ENCODE measurements at regions not wholly inside any gene's neighbourhood (a gene's known extent, or its start where the extent isn't known, plus 50 kb on each side); places are given as distances from the start of the nearest gene placed in this dataset.

DNA sequence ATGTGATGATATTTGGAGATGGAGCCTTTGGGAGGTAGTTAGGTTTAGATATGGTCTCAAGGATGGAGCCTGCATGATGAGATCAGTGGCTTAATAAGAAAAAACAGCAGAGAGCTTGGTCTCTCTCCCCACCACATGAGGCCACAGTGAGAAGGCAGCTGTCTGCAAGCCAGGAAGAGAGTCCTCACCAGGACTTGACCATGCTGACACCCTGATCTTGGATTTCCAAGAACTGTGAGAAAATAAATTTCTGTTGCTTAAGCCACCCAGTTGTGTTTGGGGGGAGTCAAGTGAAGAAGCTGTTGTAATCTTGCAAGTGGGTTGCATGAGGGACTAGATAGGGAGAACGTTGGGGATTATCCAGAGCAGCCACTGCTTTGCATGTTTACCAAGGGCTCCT lies 62.3 kb upstream of the TNFAIP8L3 start:
- TF ChIP-seq, protein P1, sequence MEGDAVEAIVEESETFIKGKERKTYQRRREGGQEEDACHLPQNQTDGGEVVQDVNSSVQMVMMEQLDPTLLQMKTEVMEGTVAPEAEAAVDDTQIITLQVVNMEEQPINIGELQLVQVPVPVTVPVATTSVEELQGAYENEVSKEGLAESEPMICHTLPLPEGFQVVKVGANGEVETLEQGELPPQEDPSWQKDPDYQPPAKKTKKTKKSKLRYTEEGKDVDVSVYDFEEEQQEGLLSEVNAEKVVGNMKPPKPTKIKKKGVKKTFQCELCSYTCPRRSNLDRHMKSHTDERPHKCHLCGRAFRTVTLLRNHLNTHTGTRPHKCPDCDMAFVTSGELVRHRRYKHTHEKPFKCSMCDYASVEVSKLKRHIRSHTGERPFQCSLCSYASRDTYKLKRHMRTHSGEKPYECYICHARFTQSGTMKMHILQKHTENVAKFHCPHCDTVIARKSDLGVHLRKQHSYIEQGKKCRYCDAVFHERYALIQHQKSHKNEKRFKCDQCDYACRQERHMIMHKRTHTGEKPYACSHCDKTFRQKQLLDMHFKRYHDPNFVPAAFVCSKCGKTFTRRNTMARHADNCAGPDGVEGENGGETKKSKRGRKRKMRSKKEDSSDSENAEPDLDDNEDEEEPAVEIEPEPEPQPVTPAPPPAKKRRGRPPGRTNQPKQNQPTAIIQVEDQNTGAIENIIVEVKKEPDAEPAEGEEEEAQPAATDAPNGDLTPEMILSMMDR (IDR thresholded peaks at IDR 0.05): no peak
- TF ChIP-seq RAD21 (IDR thresholded peaks at IDR 0.05; ENCODE audit: low read length): no peak
- TF ChIP-seq SMC3 (IDR thresholded peaks at IDR 0.05; ENCODE audit: low read depth, low read length): no peak
- 27% methylated on average over 1 of the region's 1 CpG for WGBS (ENCODE audit: low lambda C conversion rate)
- ChIA-PET POLR2A (no interaction called here), CTCF (interaction anchor here (0.6 kb wide), 2 partner anchors 61 to 134 kb away, joined by 3 to 4 read pairs; no protein-coding TSS in a partner anchor)
- Histone ChIP-seq H3K27me3 (ENCODE audit: insufficient read depth) (peaks cover 13% of the 10 kb centered on the region; the same call in 1 of the 2 replicates), H3K79me2 (ENCODE audit: insufficient read depth) (no peaks in the 10 kb centered on the region), H3K9ac (no peak overlapping the region), H3K36me3 (replicated peaks in 1 of 2; ENCODE audit: control insufficient read depth in 1 of 2, insufficient read depth in 2 of 2, low read length in 1 of 2) (no peaks in the 10 kb centered on the region), H3K4me1 (ENCODE audit: control insufficient read depth in 1 of 2, insufficient read depth in 2 of 2, low read depth in 1 of 2, low read length in 1 of 2) (no peaks in the 10 kb centered on the region), H3K9me2 (no peaks in the 10 kb centered on the region), H3K9me3 (no peaks in the 10 kb centered on the region), H4K20me1 (ENCODE audit: insufficient read depth) (no peaks in the 10 kb centered on the region), H3K27ac (ENCODE audit: low read depth in 2 of 2, low read length in 1 of 2) (no peak overlapping the region), H3F3A (replicated peaks; ENCODE audit: insufficient read depth) (no peaks in the 10 kb centered on the region), H2AFZ (ENCODE audit: low read depth) (no peak overlapping the region), H3K4me2 (no peak overlapping the region), H3K4me3 (ENCODE audit: low read depth in 2 of 2, low read length in 1 of 2) (no peak overlapping the region)
- DNase-seq: no peak

DNA sequence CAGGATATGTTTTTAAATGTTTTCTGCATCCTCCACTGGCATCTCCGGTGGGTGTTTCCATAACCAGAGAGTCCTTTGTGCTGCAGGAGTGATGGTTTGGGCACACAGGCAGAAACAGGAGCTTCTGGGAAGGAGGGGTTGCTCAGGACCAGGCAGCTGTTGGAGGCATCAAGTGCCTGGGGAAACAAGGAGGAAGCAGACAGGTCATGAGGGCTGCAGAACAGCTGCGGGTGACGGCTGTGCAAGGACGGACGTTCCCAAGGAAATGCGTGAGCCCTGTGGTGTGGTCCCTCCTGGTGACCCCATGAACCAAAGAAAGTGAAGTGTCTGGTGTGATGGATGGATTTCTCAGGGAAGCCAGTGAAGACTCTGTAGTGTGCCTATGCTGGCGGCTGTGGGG lies 61.2 kb upstream of the TNFAIP8L3 start:
- Histone ChIP-seq H3K36me3 (replicated peaks in 1 of 2; ENCODE audit: control insufficient read depth in 1 of 2, insufficient read depth in 2 of 2, low read length in 1 of 2) (no peaks in the 10 kb centered on the region), H3K9me2 (no peaks in the 10 kb centered on the region), H4K20me1 (ENCODE audit: insufficient read depth) (no peaks in the 10 kb centered on the region), H3K27ac (ENCODE audit: low read depth in 2 of 2, low read length in 1 of 2) (no peak overlapping the region), H3K4me3 (ENCODE audit: low read depth in 2 of 2, low read length in 1 of 2) (no peak overlapping the region), H2AFZ (ENCODE audit: low read depth) (no peak overlapping the region), H3K9me3 (no peaks in the 10 kb centered on the region), H3K27me3 (ENCODE audit: insufficient read depth) (peaks cover 13% of the 10 kb centered on the region; the same call in 1 of the 2 replicates), H3K79me2 (ENCODE audit: insufficient read depth) (no peaks in the 10 kb centered on the region), H3F3A (replicated peaks; ENCODE audit: insufficient read depth) (no peaks in the 10 kb centered on the region), H3K9ac (no peak overlapping the region), H3K4me2 (no peak overlapping the region), H3K4me1 (ENCODE audit: control insufficient read depth in 1 of 2, insufficient read depth in 2 of 2, low read depth in 1 of 2, low read length in 1 of 2) (no peaks in the 10 kb centered on the region)
- POLR2A ChIA-PET: no interaction called here
- CTCF ChIA-PET: no interaction called here
- no peak for DNase-seq
- TF ChIP-seq REST (IDR thresholded peaks at IDR 0.05; ENCODE audit: low read depth, low read length): no peak
- no peak for TF ChIP-seq CHD2 (IDR thresholded peaks at IDR 0.05; ENCODE audit: low read length, partially characterized antibody)
- TF ChIP-seq FOSL2 (IDR thresholded peaks at IDR 0.05; ENCODE audit: borderline replicate concordance, low read depth): no peak
- 83% methylated on average over 7 of the region's 7 CpGs for WGBS (ENCODE audit: low lambda C conversion rate)
